ENCODE measurements at regions not wholly inside any gene's neighbourhood (a gene's known extent, or its start where the extent isn't known, plus 50 kb on each side); places are given as distances from the start of the nearest gene placed in this dataset.

DNA sequence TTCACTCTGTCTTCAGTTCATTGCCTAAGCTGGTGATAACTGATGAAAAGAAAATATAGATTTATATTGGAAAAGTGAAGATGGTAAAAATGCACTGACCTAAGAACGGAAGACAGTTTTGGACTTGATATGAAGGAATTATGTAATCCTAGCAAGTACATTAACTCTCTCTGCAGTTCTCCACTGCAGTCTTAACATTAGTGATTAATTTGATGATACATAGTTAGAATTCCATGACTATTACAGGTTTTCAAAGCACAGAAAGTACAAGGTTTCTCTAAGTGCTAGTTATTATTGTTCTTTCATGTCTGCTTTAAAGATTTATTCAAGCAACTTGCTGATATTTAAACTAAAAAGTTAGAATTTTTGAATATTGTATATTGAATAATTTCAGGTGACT is 1591.7 kb upstream of the ADGRL3 start:
- Histone ChIP-seq H3K4me3 (no peak overlapping the region), H3K27ac (no peak overlapping the region), H3F3A (ENCODE audit: insufficient read depth) (no peaks in the 10 kb centered on the region), H3K9me3 (ENCODE audit: low read depth) (no peaks in the 10 kb centered on the region), H3K27me3 (replicated peaks; ENCODE audit: insufficient read depth) (no peaks in the 10 kb centered on the region), H3K36me3 (ENCODE audit: low read depth) (no peaks in the 10 kb centered on the region), H3K4me1 (ENCODE audit: insufficient read depth) (no peaks in the 10 kb centered on the region), H2AFZ (no peak overlapping the region), H3K9me2 (ENCODE audit: insufficient read depth) (no peaks in the 10 kb centered on the region), H3K4me2 (ENCODE audit: unreplicated experiment) (no peak overlapping the region), H3K79me2 (ENCODE audit: insufficient read depth) (no peaks in the 10 kb centered on the region), H4K20me1 (ENCODE audit: insufficient read depth) (no peaks in the 10 kb centered on the region), H3K9ac (no peak overlapping the region)
- in situ Hi-C loops (cut with MboI): no loop called here
- 6 to 27% methylated on average over 1 of the region's 1 CpG for WGBS, 2 experiments (ENCODE audit: low coverage in 1 of 2, low lambda C conversion rate in 2 of 2, missing lambda C conversion rate in 2 of 2)
- no peak for DNase-seq
- TF ChIP-seq EZH2phosphoT487 (IDR thresholded peaks at IDR 0.05; ENCODE audit: insufficient read depth, low read depth): no peak
- TF ChIP-seq EZH2 (IDR thresholded peaks at IDR 0.05; ENCODE audit: insufficient read depth, poor library complexity, severe bottlenecking): no peak

- Histone ChIP-seq H3K4me3 (no peak overlapping the region), H3K9ac (no peak overlapping the region), H3K4me2 (ENCODE audit: unreplicated experiment) (no peak overlapping the region), H4K20me1 (ENCODE audit: insufficient read depth) (no peaks in the 10 kb centered on the region), H3K9me2 (ENCODE audit: insufficient read depth) (no peaks in the 10 kb centered on the region), H3K9me3 (ENCODE audit: low read depth) (no peaks in the 10 kb centered on the region), H3K27ac (no peak overlapping the region), H3K27me3 (replicated peaks; ENCODE audit: insufficient read depth) (no peaks in the 10 kb centered on the region), H2AFZ (no peak overlapping the region), H3K79me2 (ENCODE audit: insufficient read depth) (no peaks in the 10 kb centered on the region), H3F3A (ENCODE audit: insufficient read depth) (no peaks in the 10 kb centered on the region), H3K4me1 (ENCODE audit: insufficient read depth) (no peaks in the 10 kb centered on the region), H3K36me3 (ENCODE audit: low read depth) (no peaks in the 10 kb centered on the region)
- whole genome bisulfite sequencing, 2 experiments (ENCODE audit: low coverage in 1 of 2, low lambda C conversion rate in 2 of 2, missing lambda C conversion rate in 2 of 2): 4 to 17% methylated on average over 1 of the region's 1 CpG
- TF ChIP-seq EZH2phosphoT487 (IDR thresholded peaks at IDR 0.05; ENCODE audit: insufficient read depth, low read depth) (no peak), EZH2 (IDR thresholded peaks at IDR 0.05; ENCODE audit: insufficient read depth, poor library complexity, severe bottlenecking) (no peak)
- in situ Hi-C loops (cut with MboI): no loop called here
- DNase-seq: peak; percentile 37
Observed at GRCh38 chr4:59612235-59612634, 1587.9 kb upstream of the ADGRL3 start.

- in situ Hi-C loops (cut with MboI): no loop called here
- H3F3A ChIP-seq (ENCODE audit: insufficient read depth): no peaks in the 10 kb centered on the region
- H2AFZ ChIP-seq: no peak overlapping the region
Observed at GRCh38 chr4:59615316-59615715, 1584.8 kb upstream of the ADGRL3 start.

DNA sequence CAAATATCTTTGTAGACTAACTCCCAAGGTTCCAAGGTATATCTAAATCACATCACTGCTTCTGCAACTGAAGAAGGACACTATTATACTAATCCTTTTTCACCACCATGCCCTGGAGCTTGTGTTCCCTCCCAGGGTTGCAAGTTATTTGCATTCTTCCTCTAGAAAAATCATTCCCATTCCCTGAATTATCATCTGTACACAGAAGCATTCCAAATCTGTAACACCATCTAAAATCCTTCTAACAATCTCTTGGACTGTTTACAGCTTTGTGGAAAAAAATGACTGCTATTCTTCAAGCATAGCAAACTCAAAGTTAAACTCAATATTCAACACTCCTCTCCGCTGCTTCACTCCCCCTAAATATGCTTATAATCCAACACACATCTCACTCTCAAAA is 1570.8 kb upstream of the ADGRL3 start:
- 9 to 10% methylated on average over 1 of the region's 1 CpG for WGBS, 2 experiments (ENCODE audit: low coverage in 1 of 2, low lambda C conversion rate in 2 of 2, missing lambda C conversion rate in 2 of 2)
- H3K4me1 ChIP-seq (ENCODE audit: insufficient read depth): no peaks in the 10 kb centered on the region
- H3K27ac ChIP-seq: no peak overlapping the region
- no peaks in the 10 kb centered on the region for H3K79me2 ChIP-seq (ENCODE audit: insufficient read depth)
- no peak overlapping the region for H3K4me2 ChIP-seq (ENCODE audit: unreplicated experiment)
- H3K9ac ChIP-seq: no peak overlapping the region
- in situ Hi-C loops (cut with MboI): no loop called here
- TF ChIP-seq EZH2 (IDR thresholded peaks at IDR 0.05; ENCODE audit: insufficient read depth, poor library complexity, severe bottlenecking) (no peak), EZH2phosphoT487 (IDR thresholded peaks at IDR 0.05; ENCODE audit: insufficient read depth, low read depth) (no peak)
- DNase-seq: no peak
- H3K27me3 ChIP-seq (replicated peaks; ENCODE audit: insufficient read depth): no peaks in the 10 kb centered on the region
- no peak overlapping the region for H2AFZ ChIP-seq
- no peaks in the 10 kb centered on the region for H3K9me2 ChIP-seq (ENCODE audit: insufficient read depth)
- no peaks in the 10 kb centered on the region for H3K36me3 ChIP-seq (ENCODE audit: low read depth)
- no peaks in the 10 kb centered on the region for H3F3A ChIP-seq (ENCODE audit: insufficient read depth)
- H3K9me3 ChIP-seq (ENCODE audit: low read depth): no peaks in the 10 kb centered on the region
- H3K4me3 ChIP-seq: no peak overlapping the region
- H4K20me1 ChIP-seq (ENCODE audit: insufficient read depth): no peaks in the 10 kb centered on the region

More at GRCh38 chr4:59615316-59615715, 1584.8 kb upstream of the ADGRL3 start:
- Histone ChIP-seq H3K36me3 (ENCODE audit: low read depth) (no peaks in the 10 kb centered on the region), H3K4me2 (ENCODE audit: unreplicated experiment) (no peak overlapping the region), H3K4me3 (no peak overlapping the region), H3K4me1 (ENCODE audit: insufficient read depth) (no peaks in the 10 kb centered on the region), H3K79me2 (ENCODE audit: insufficient read depth) (no peaks in the 10 kb centered on the region), H4K20me1 (ENCODE audit: insufficient read depth) (no peaks in the 10 kb centered on the region), H3K9ac (no peak overlapping the region), H3K9me2 (ENCODE audit: insufficient read depth) (no peaks in the 10 kb centered on the region), H3K9me3 (ENCODE audit: low read depth) (no peaks in the 10 kb centered on the region), H3K27me3 (replicated peaks; ENCODE audit: insufficient read depth) (no peaks in the 10 kb centered on the region), H3K27ac (no peak overlapping the region)
- no peak for DNase-seq
- no peak for TF ChIP-seq EZH2phosphoT487 (IDR thresholded peaks at IDR 0.05; ENCODE audit: insufficient read depth, low read depth)
- no peak for TF ChIP-seq EZH2 (IDR thresholded peaks at IDR 0.05; ENCODE audit: insufficient read depth, poor library complexity, severe bottlenecking)

- TF ChIP-seq EZH2phosphoT487 (IDR thresholded peaks at IDR 0.05; ENCODE audit: insufficient read depth, low read depth) (no peak), EZH2 (IDR thresholded peaks at IDR 0.05; ENCODE audit: insufficient read depth, poor library complexity, severe bottlenecking) (no peak)
- Histone ChIP-seq H3K79me2 (ENCODE audit: insufficient read depth) (no peaks in the 10 kb centered on the region), H3K27me3 (replicated peaks; ENCODE audit: insufficient read depth) (no peaks in the 10 kb centered on the region), H3K4me3 (no peak overlapping the region), H3K4me1 (ENCODE audit: insufficient read depth) (no peaks in the 10 kb centered on the region), H2AFZ (no peak overlapping the region), H3K27ac (no peak overlapping the region), H3K36me3 (ENCODE audit: low read depth) (no peaks in the 10 kb centered on the region), H3K9me2 (ENCODE audit: insufficient read depth) (no peaks in the 10 kb centered on the region), H3F3A (ENCODE audit: insufficient read depth) (no peaks in the 10 kb centered on the region), H3K9ac (no peak overlapping the region), H4K20me1 (ENCODE audit: insufficient read depth) (no peaks in the 10 kb centered on the region), H3K9me3 (ENCODE audit: low read depth) (peaks cover 4% of the 10 kb centered on the region), H3K4me2 (ENCODE audit: unreplicated experiment) (no peak overlapping the region)
- no peak for DNase-seq
- in situ Hi-C loops (cut with MboI): no loop called here
- 13 to 14% methylated on average over 3 of the region's 3 CpGs for WGBS, 2 experiments (ENCODE audit: low coverage in 1 of 2, low lambda C conversion rate in 2 of 2, missing lambda C conversion rate in 2 of 2)
Observed at GRCh38 chr4:59630235-59630634, 1569.9 kb upstream of the ADGRL3 start.

All from GM23248 (cell line).